ENCODE measurements at regions not wholly inside any gene's neighbourhood (a gene's known extent, or its start where the extent isn't known, plus 50 kb on each side); places are given as distances from the start of the nearest gene placed in this dataset.

- Histone ChIP-seq H3K14ac (replicated peaks; ENCODE audit: low read depth, low read length) (no peak overlapping the region), H2BK20ac (ENCODE audit: low read depth, low read length) (no peak overlapping the region), H3K4me1 (ENCODE audit: control insufficient read depth, insufficient read depth, low read length) (no peaks in the 10 kb centered on the region), H2AFZ (replicated peaks; ENCODE audit: low read length, poor library complexity) (no peak overlapping the region), H3K18ac (ENCODE audit: low read depth, low read length) (no peak overlapping the region), H3K23ac (ENCODE audit: low read depth, low read length) (no peak overlapping the region), H3K4ac (ENCODE audit: low read depth, low read length) (no peak overlapping the region), H3K27me3 (ENCODE audit: control insufficient read depth, insufficient read depth, low read length) (no peaks in the 10 kb centered on the region), H3K9ac (ENCODE audit: low read depth, low read length) (no peak overlapping the region), H4K5ac (ENCODE audit: low read depth, low read length) (no peak overlapping the region), H2BK5ac (ENCODE audit: low read depth, low read length, poor library complexity, severe bottlenecking) (no peak overlapping the region), H2AK5ac (ENCODE audit: low read depth, low read length) (no peak overlapping the region), H3K56ac (ENCODE audit: extremely low read depth, insufficient read depth, low read length) (no peak overlapping the region), H3K36me3 (ENCODE audit: control insufficient read depth, insufficient read depth, low read length) (no peaks in the 10 kb centered on the region), H3K9me1 (ENCODE audit: insufficient read depth, low read length) (no peaks in the 10 kb centered on the region), H3K27ac (ENCODE audit: insufficient read depth, low read length) (no peak overlapping the region), H2AK9ac (replicated peaks; ENCODE audit: low read depth, low read length, poor library complexity) (no peak overlapping the region), H4K8ac (ENCODE audit: low read depth in 2 of 2, low read length in 2 of 2) (no peak overlapping the region), H4K20me1 (ENCODE audit: insufficient read depth, low read length) (no peaks in the 10 kb centered on the region), H3K4me2 (ENCODE audit: low read depth, low read length) (no peak overlapping the region), H3K4me3 (ENCODE audit: insufficient read depth, low read depth, low read length) (no peak overlapping the region), H3K79me1 (ENCODE audit: low read depth in 1 of 2, low read length in 2 of 2) (no peaks in the 10 kb centered on the region), H2BK120ac (ENCODE audit: low read depth, low read length) (no peak overlapping the region), H3K9me3 (ENCODE audit: control insufficient read depth, insufficient read depth, low read length) (peaks cover 9% of the 10 kb centered on the region; the same call in 1 of the 2 replicates), H4K91ac (ENCODE audit: insufficient read depth, low read depth, low read length) (no peak overlapping the region), H2BK15ac (ENCODE audit: low read depth, low read length) (no peak overlapping the region)
- ATAC-seq (ENCODE audit: low read depth) (no peak), DNase-seq (no peak)
- POLR2A ChIA-PET (ENCODE audit: unreplicated experiment), result no interaction called here
- in situ Hi-C loops (cut with MboI; ENCODE audit: low sequenced_read_pairs) (no loop called here), dilution Hi-C loops (cut with HindIII; ENCODE audit: low sequenced_read_pairs, unreplicated experiment) (no loop called here), intact Hi-C loops (cut with micrococcal nuclease) (no loop called here)
- no TSS peak for BruUV-seq (replicated peaks)
- TF ChIP-seq RFX5 (IDR thresholded peaks at IDR 0.05; ENCODE audit: low read depth, low read length) (no peak), MXI1 (IDR thresholded peaks at IDR 0.05; ENCODE audit: borderline replicate concordance, low read depth, low read length) (no peak), CEBPB (IDR thresholded peaks at IDR 0.05; ENCODE audit: low read depth, low read length) (no peak), POLR2A (IDR thresholded peaks at IDR 0.05; ENCODE audit: low read depth, low read length) (no peak), CTCF (conservative IDR thresholded peaks at IDR 0.05; ENCODE audit: low read depth, low read length) (no peak), BHLHE40 (IDR thresholded peaks at IDR 0.05; ENCODE audit: low read depth, low read length) (no peak), FOS (IDR thresholded peaks at IDR 0.05; ENCODE audit: low read depth, low read length) (no peak), NFE2L2 (IDR thresholded peaks at IDR 0.05; ENCODE audit: low read depth, low read length) (no peak), CHD1 (IDR thresholded peaks at IDR 0.05; ENCODE audit: low read depth, low read length) (no peak), MAFK (IDR thresholded peaks at IDR 0.05; ENCODE audit: low read depth, low read length) (no peak), RAD21 (IDR thresholded peaks at IDR 0.05; ENCODE audit: low read length) (no peak), MAZ (IDR thresholded peaks at IDR 0.05; ENCODE audit: borderline replicate concordance, low read depth, low read length) (no peak), SMC3 (IDR thresholded peaks at IDR 0.05; ENCODE audit: low read depth, low read length) (no peak), ELK1 (IDR thresholded peaks at IDR 0.05; ENCODE audit: borderline replicate concordance, low read depth, low read length) (no peak)
- TF ChIP-seq, protein P1, sequence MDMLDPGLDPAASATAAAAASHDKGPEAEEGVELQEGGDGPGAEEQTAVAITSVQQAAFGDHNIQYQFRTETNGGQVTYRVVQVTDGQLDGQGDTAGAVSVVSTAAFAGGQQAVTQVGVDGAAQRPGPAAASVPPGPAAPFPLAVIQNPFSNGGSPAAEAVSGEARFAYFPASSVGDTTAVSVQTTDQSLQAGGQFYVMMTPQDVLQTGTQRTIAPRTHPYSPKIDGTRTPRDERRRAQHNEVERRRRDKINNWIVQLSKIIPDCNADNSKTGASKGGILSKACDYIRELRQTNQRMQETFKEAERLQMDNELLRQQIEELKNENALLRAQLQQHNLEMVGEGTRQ (IDR thresholded peaks at IDR 0.05; ENCODE audit: low read depth, low read length), result no peak
- CTCF ChIA-PET, result no interaction called here
Observed at GRCh38 chr15:93881310-93881709, 350.1 kb upstream of the MCTP2 start.
